ENCODE measurements at regions not wholly inside any gene's neighbourhood (a gene's known extent, or its start where the extent isn't known, plus 50 kb on each side); places are given as distances from the start of the nearest gene placed in this dataset.

- TF ChIP-seq RBM22 (IDR thresholded peaks at IDR 0.05; ENCODE audit: low read depth, low read length, poor library complexity, severe bottlenecking) (no peak), PBX2 (CRISPR knock-in tag; IDR thresholded peaks at IDR 0.05; ENCODE audit: low read depth) (no peak), PBX2 (tag; conservative IDR thresholded peaks at IDR 0.05; ENCODE audit: low read depth) (no peak), PTTG1 (tag; IDR thresholded peaks at IDR 0.05; ENCODE audit: low read depth) (no peak), GABPA (tag; conservative IDR thresholded peaks at IDR 0.05; ENCODE audit: low read depth) (no peak)
Measured at GRCh38 chr20:24261351-24261750, 208.1 kb upstream of the SYNDIG1 start (continued).

GRCh38 chr20:24257171-24257570, 212.3 kb upstream of the SYNDIG1 start:
- Histone ChIP-seq H3K27me3 (ENCODE audit: control insufficient read depth in 2 of 2, insufficient read depth in 2 of 2, low read length in 2 of 2) (no peaks in the 10 kb centered on the region; a peak in 1 of 5 replicates), H3K27ac (ENCODE audit: extremely low read depth, low read depth, low read length) (no peak overlapping the region), H3K4me2 (ENCODE audit: insufficient read depth, low read length) (no peak overlapping the region), H3K79me2 (ENCODE audit: control insufficient read depth, insufficient read depth, low read length) (no peaks in the 10 kb centered on the region), H3K9me1 (ENCODE audit: control insufficient read depth, insufficient read depth, low read length) (no peaks in the 10 kb centered on the region), H3K4me3 (no peak overlapping the region), H3K9ac (ENCODE audit: insufficient read depth in 1 of 2, low read depth in 2 of 2, low read length in 2 of 2) (no peak overlapping the region), H2AFZ (ENCODE audit: low read depth, low read length) (no peak overlapping the region), H3K9me3 (replicated peaks; ENCODE audit: control insufficient read depth, insufficient read depth, low read depth, low read length) (no peaks in the 10 kb centered on the region), H3K36me3 (ENCODE audit: control insufficient read depth, insufficient read depth, low read length) (no peaks in the 10 kb centered on the region), H3K4me1 (replicated peaks in 1 of 2; ENCODE audit: control insufficient read depth in 2 of 2, insufficient read depth in 2 of 2, low read length in 2 of 2) (no peaks in the 10 kb centered on the region), H4K20me1 (replicated peaks; ENCODE audit: control insufficient read depth, insufficient read depth, low read length) (no peaks in the 10 kb centered on the region)
- BruUV-seq (replicated peaks): no TSS peak
- POLR2A ChIA-PET: no interaction called here
- TF ChIP-seq RBM15 (IDR thresholded peaks at IDR 0.05; ENCODE audit: insufficient read depth, low read length) (no peak), KHSRP (IDR thresholded peaks at IDR 0.05) (no peak), FOXA3 (CRISPR knock-in tag; conservative IDR thresholded peaks at IDR 0.05 in 1 of 2, IDR thresholded peaks at IDR 0.05 in 1 of 2) (no peak), PREB (CRISPR knock-in tag; IDR thresholded peaks at IDR 0.05) (no peak)
- in situ Hi-C loops (cut with MboI): no loop called here
- no peak for FAIRE-seq
- 0% methylated on average over 3 of the region's 3 CpGs for WGBS (ENCODE audit: insufficient coverage, low coverage, missing lambda C conversion rate)
- no peak for DNase-seq (ENCODE audit: extremely low read depth in 1 of 4, low spot score in 3 of 4)
- no peak for ATAC-seq
- intact Hi-C loops (cut with micrococcal nuclease): no loop called here
- CTCF ChIA-PET (ENCODE audit: low intra/inter-chr PET ratio): no interaction called here

All from K562 (cell line).